Lung (tissue), 11 donors: ENCODE measurements at regions not wholly inside any gene's neighbourhood (a gene's known extent, or its start where the extent isn't known, plus 50 kb on each side); places are given as distances from the start of the nearest gene placed in this dataset.

Experiments used
- ATAC-seq: fragments of 200-7000 bp; cut with Tn5 transposase; one replicate; pipeline ENCODE4 v1.9.1; 2020; ENCODE audit warnings: moderate number of reproducible peaks; ENCODE audit not compliant: insufficient read depth, low FRiP score
- DNase-seq, 3 donors: peaks; one replicate each; pipeline ENCODE4 v3.0.0-alpha.2; 2013 to 2017
- H3K27ac ChIP-seq, 2 donors: one replicate each; pipeline ENCODE4 v1.5.1; 2013; ENCODE audit warnings: mild to moderate bottlenecking in 2 of 2, moderate library complexity in 2 of 2, control low read depth in 1 of 2, inconsistent platforms in 1 of 2, low read depth in 1 of 2, low read length in 1 of 2
- H3K27me3 ChIP-seq, 3 donors: one replicate each; pipeline ENCODE4 v1.5.1; 2013; ENCODE audit warnings: low read length in 2 of 3; ENCODE audit not compliant: control insufficient read depth in 3 of 3, insufficient read depth in 3 of 3
- H3K36me3 ChIP-seq, 4 donors: one replicate each; pipeline ENCODE4 v1.5.1; 2013; ENCODE audit warnings: low read length in 4 of 4, mild to moderate bottlenecking in 1 of 4, moderate library complexity in 1 of 4; ENCODE audit not compliant: control insufficient read depth in 4 of 4, insufficient read depth in 4 of 4
- H3K4me1 ChIP-seq, 5 donors: one replicate each; pipeline ENCODE4 v1.5.1; 2013; ENCODE audit warnings: low read length in 5 of 5, mild to moderate bottlenecking in 2 of 5, moderate library complexity in 1 of 5; ENCODE audit not compliant: control insufficient read depth in 5 of 5, insufficient read depth in 5 of 5
- H3K4me3 ChIP-seq: one replicate; pipeline ENCODE4 v1.5.1; 2013; ENCODE audit warnings: mild to moderate bottlenecking, control low read depth, moderate library complexity
- H3K9ac ChIP-seq, 2 donors: one replicate each; pipeline ENCODE4 v1.5.1; 2013; ENCODE audit warnings: low read length in 2 of 2, control low read depth in 1 of 2; ENCODE audit not compliant: insufficient read depth in 1 of 2
- H3K9me3 ChIP-seq, 4 donors: one replicate each; pipeline ENCODE4 v1.5.1; 2013; ENCODE audit warnings: low read length in 3 of 4, mild to moderate bottlenecking in 1 of 4, moderate library complexity in 1 of 4; ENCODE audit not compliant: control insufficient read depth in 4 of 4, insufficient read depth in 3 of 4
- WGBS, 2 donors: extraction: QIAGEN DNeasy Blood & Tissue Kit; methylation state at CpG; one replicate each; pipeline ENCODE4 v1.1.7; 2013; 5-methylcytosine and 5-hydroxymethylcytosine counted together
- TF ChIP-seq, protein P1 (sequence below): IDR thresholded peaks from 2 replicates; pipeline ENCODE4 v1.5.1; 2012; ENCODE audit warnings: mild to moderate bottlenecking; ENCODE audit errors: control extremely low read depth, extremely low read depth
- donor health status: control.
- donor health status: control.
- donor health status: Bipolar disorder and iron deficiency.
- donor health status: healthy.
- donor health status: DM: yes; HTN: yes; CAD: no.

DNA sequence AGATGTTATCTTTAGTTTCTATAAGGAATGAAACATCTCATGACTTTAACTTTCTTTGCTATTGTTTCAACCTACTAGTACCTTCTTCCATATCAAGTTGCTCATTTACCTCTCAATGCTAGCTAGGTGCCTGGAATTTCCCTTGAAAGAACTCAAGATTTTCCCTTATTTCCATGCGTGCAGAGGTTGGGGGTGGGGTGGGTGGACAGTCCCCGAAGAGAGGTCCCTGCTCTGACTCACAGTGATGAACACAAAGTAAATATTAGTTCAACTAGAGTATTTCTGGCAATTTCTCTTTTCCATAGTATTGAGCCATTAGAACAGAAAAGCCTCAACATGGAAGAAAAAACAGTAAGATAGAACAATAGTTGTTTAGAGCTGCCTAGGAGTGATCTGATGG is 239.0 kb upstream of the ZP4 start:
- Histone ChIP-seq H3K9me3 (no peaks in the 10 kb centered on the region), H3K27ac (no peak overlapping the region), H3K4me1 (no peaks in the 10 kb centered on the region), H3K9ac (no peak overlapping the region), H3K4me3 (no peak overlapping the region), H3K27me3 (no peaks in the 10 kb centered on the region), H3K36me3 (no peaks in the 10 kb centered on the region)
- WGBS, 2 donors, result 51 to 66% methylated on average over 2 of the region's 2 CpGs
- ATAC-seq, result no peak
- TF ChIP-seq, protein P1, sequence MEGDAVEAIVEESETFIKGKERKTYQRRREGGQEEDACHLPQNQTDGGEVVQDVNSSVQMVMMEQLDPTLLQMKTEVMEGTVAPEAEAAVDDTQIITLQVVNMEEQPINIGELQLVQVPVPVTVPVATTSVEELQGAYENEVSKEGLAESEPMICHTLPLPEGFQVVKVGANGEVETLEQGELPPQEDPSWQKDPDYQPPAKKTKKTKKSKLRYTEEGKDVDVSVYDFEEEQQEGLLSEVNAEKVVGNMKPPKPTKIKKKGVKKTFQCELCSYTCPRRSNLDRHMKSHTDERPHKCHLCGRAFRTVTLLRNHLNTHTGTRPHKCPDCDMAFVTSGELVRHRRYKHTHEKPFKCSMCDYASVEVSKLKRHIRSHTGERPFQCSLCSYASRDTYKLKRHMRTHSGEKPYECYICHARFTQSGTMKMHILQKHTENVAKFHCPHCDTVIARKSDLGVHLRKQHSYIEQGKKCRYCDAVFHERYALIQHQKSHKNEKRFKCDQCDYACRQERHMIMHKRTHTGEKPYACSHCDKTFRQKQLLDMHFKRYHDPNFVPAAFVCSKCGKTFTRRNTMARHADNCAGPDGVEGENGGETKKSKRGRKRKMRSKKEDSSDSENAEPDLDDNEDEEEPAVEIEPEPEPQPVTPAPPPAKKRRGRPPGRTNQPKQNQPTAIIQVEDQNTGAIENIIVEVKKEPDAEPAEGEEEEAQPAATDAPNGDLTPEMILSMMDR, result no peak
- no peak for DNase-seq

- TF ChIP-seq, protein P1, result no peak
- no peak overlapping the region for H3K27ac ChIP-seq
- ATAC-seq (no peak), DNase-seq (no peak)
- 79 to 85% methylated on average over 3 of the region's 3 CpGs for WGBS, 2 donors
- no peaks in the 10 kb centered on the region for H3K27me3 ChIP-seq
- no peaks in the 10 kb centered on the region for H3K36me3 ChIP-seq
- no peaks in the 10 kb centered on the region for H3K9me3 ChIP-seq
- H3K4me3 ChIP-seq, result no peak overlapping the region
- no peaks in the 10 kb centered on the region for H3K4me1 ChIP-seq
- H3K9ac ChIP-seq, result no peak overlapping the region
Observed at GRCh38 chr1:238123201-238123600, 232.5 kb upstream of the ZP4 start.

DNA sequence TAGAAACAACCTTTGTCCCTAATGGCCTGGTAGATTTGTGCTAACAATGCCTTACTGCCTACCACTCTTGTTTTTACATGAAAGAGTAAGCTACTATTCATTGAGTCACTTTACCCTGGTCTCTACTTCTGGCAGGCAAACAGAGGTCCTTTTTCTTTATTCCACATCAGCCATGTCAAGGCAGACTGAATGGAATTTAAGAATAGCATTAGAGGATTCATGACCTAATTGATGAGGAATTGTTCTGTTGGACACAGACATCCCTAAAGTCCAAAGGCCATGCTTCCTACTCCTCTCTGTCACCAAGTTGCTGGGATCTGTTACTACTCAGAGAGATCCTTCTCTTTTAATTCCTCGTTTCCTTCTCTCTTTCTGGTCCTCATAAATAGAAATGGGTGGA is 229.1 kb upstream of the ZP4 start:
- TF ChIP-seq, protein P1, result no peak
- Histone ChIP-seq H3K9ac (no peak overlapping the region), H3K36me3 (no peaks in the 10 kb centered on the region), H3K4me1 (no peaks in the 10 kb centered on the region), H3K9me3 (no peaks in the 10 kb centered on the region), H3K4me3 (no peak overlapping the region), H3K27ac (no peak overlapping the region), H3K27me3 (no peaks in the 10 kb centered on the region)
- 62 to 66% methylated on average over 1 of the region's 1 CpG for WGBS, 2 donors
- DNase-seq (no peak), ATAC-seq (no peak)

DNA sequence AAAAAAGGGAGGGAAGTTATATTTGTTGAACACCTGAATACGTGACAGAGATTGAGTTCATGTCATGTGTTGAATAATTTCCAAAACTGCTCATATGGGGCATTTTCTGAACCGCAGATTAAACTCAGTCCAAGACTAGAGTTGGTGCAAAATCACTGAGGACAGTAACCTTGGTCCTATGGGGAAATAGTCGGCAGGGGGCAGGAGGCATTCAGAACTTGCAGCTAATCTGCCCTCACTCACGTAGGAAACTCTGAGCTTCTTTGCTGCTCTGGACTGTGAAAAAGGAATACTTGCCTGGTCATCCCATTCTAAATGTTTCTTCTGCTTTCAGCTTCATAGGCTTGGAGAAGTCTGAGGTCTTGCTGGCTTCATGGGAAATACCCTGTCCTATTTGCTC is 228.3 kb upstream of the ZP4 start:
- DNase-seq, result no peak
- H3K9me3 ChIP-seq, result no peaks in the 10 kb centered on the region
- no peak for ATAC-seq
- 60 to 69% methylated on average over 4 of the region's 4 CpGs for WGBS, 2 donors
- H3K27ac ChIP-seq, result no peak overlapping the region
- H3K36me3 ChIP-seq, result no peaks in the 10 kb centered on the region
- no peaks in the 10 kb centered on the region for H3K27me3 ChIP-seq
- H3K9ac ChIP-seq, result no peak overlapping the region
- no peaks in the 10 kb centered on the region for H3K4me1 ChIP-seq
- H3K4me3 ChIP-seq, result no peak overlapping the region
- TF ChIP-seq, protein P1, result no peak
